B cell (primary cell): ENCODE measurements at regions not wholly inside any gene's neighbourhood (a gene's known extent, or its start where the extent isn't known, plus 50 kb on each side); places are given as distances from the start of the nearest gene placed in this dataset.

Experiments
- ATAC-seq: fragments of 200-7000 bp; cut with Tn5 transposase; one replicate; pipeline ENCODE4 v1.10.0; 2021; ENCODE audit warnings: low read depth, mild to moderate bottlenecking, moderate number of reproducible peaks, moderate library complexity
- CTCF ChIA-PET: fragments of 350-600 bp; sonication (Branson Sonifier 250); formaldehyde crosslinking; loops from one replicate; lab custom pipeline; 2021; ENCODE audit warnings: antibody characterized with exemption, inconsistent platforms; lab: Charles Lee
- POLR2A ChIA-PET: fragments of 350-600 bp; sonication (Branson Sonifier 250); formaldehyde crosslinking; loops from one replicate; lab custom pipeline; 2021; ENCODE audit warnings: antibody characterized with exemption; lab: Charles Lee
- DNase-seq: peaks from one replicate; pipeline ENCODE4 v3.0.0; 2013
- H2AFZ ChIP-seq: 2 replicates; pipeline ENCODE4 v1.6.1; 2012; ENCODE audit warnings: mild to moderate bottlenecking, low read depth, low read length; ENCODE audit not compliant: insufficient read depth, poor library complexity, severe bottlenecking
- H3K27ac ChIP-seq, 2 donors: 1 replicate in 1 of 2; 2 replicates in 1 of 2; pipeline ENCODE4 v1.5.1; 2012 to 2013; ENCODE audit warnings: low read length in 2 of 2, mild to moderate bottlenecking in 2 of 2, moderate library complexity in 1 of 2
- H3K27me3 ChIP-seq, 4 experiments: fragments of 200-600 bp in 1 of 4; sonication (generic) in 1 of 4; replicated peaks in 1 of 4; 1 replicate in 2 of 4; 2 replicates in 2 of 4; pipeline versions ENCODE4 v1.6.1 to v1.7.0; 2013 to 2016; ENCODE audit warnings: low read length in 3 of 4, mild to moderate bottlenecking in 2 of 4, mixed read lengths in 1 of 4, moderate library complexity in 1 of 4; ENCODE audit not compliant: insufficient read depth in 4 of 4, control insufficient read depth in 3 of 4; ENCODE audit errors: control extremely low read depth in 1 of 4
- H3K36me3 ChIP-seq, 2 experiments: replicated peaks in 1 of 2; 1 replicate in 1 of 2; 2 replicates in 1 of 2; pipeline versions ENCODE4 v1.6.1 to v1.7.1; 2013; ENCODE audit warnings: low read length in 1 of 2; ENCODE audit not compliant: insufficient read depth in 2 of 2, control insufficient read depth in 1 of 2; ENCODE audit errors: control extremely low read depth in 1 of 2, extremely low read depth in 1 of 2
- H3K4me1 ChIP-seq, 2 donors: fragments of 200-600 bp in 1 of 2; sonication (generic) in 1 of 2; 1 replicate in 1 of 2; 2 replicates in 1 of 2; pipeline versions ENCODE4 v1.5.1 to v1.6.1; 2013 to 2017; ENCODE audit warnings: low read length in 2 of 2; ENCODE audit not compliant: control insufficient read depth in 2 of 2, insufficient read depth in 2 of 2
- H3K4me2 ChIP-seq: replicated peaks from 2 replicates; pipeline ENCODE3; 2012; ENCODE audit warnings: mild to moderate bottlenecking, low read depth, low read length; ENCODE audit not compliant: poor library complexity, severe bottlenecking
- H3K4me3 ChIP-seq, 5 experiments: fragments of 200-600 bp in 1 of 5; sonication (generic) in 1 of 5; 1 replicate in 3 of 5; 2 replicates in 2 of 5; pipeline versions ENCODE4 v1.5.1 to v1.7.0; 2011 to 2016; ENCODE audit warnings: low read length in 4 of 5, mild to moderate bottlenecking in 4 of 5, low read depth in 2 of 5, control low read depth in 1 of 5, moderate library complexity in 1 of 5; ENCODE audit not compliant: insufficient read depth in 1 of 5; ENCODE audit errors: control extremely low read depth in 1 of 5, extremely low read depth in 1 of 5
- H3K79me2 ChIP-seq: fragments of 200-600 bp; sonication (generic); one replicate; pipeline ENCODE4 v1.6.0; 2016; ENCODE audit warnings: low read length; ENCODE audit not compliant: control insufficient read depth, insufficient read depth
- H3K9ac ChIP-seq: fragments of 200-600 bp; sonication (generic); 2 replicates; pipeline ENCODE4 v1.6.1; 2017; ENCODE audit warnings: mild to moderate bottlenecking, low read length, moderate library complexity
- H3K9me3 ChIP-seq, 3 donors: one replicate each; pipeline versions ENCODE4 v1.6.1 to v1.7.1; 2013; ENCODE audit warnings: low read length in 2 of 3; ENCODE audit not compliant: control insufficient read depth in 2 of 3, insufficient read depth in 1 of 3; ENCODE audit errors: control extremely low read depth in 1 of 3
- H4K20me1 ChIP-seq: 2 replicates; pipeline ENCODE4 v1.6.0; 2012; ENCODE audit warnings: mild to moderate bottlenecking, low read length; ENCODE audit not compliant: insufficient read depth, control insufficient read depth, poor library complexity, severe bottlenecking
- H3K27ac Mint-ChIP-seq: one replicate; pipeline ENCODE4 v1.8.0; 2021; ENCODE audit warnings: mixed read lengths
- H3K27me3 Mint-ChIP-seq: one replicate; pipeline ENCODE4 v1.8.0; 2021; ENCODE audit warnings: mixed read lengths
- H3K4me1 Mint-ChIP-seq: one replicate; pipeline ENCODE4 v1.8.0; 2021; ENCODE audit warnings: mixed read lengths
- H3K4me3 Mint-ChIP-seq: one replicate; pipeline ENCODE4 v1.8.0; 2021; ENCODE audit warnings: mixed read lengths
- H3K9me3 Mint-ChIP-seq: one replicate; pipeline ENCODE4 v1.8.0; 2022; ENCODE audit warnings: mixed read lengths; ENCODE audit not compliant: insufficient read depth
- EZH2 ChIP-seq: IDR thresholded peaks from 2 replicates; pipeline ENCODE4 v1.6.1; 2012; ENCODE audit warnings: borderline replicate concordance, low read depth, mild to moderate bottlenecking, moderate library complexity, low read length; ENCODE audit not compliant: insufficient read depth, poor library complexity, severe bottlenecking
- WGBS: methylation state at CpG from one replicate; pipeline ENCODE4 v1.1.5; 2013; ENCODE audit warnings: missing lambda C conversion rate; ENCODE audit not compliant: insufficient coverage; 5-methylcytosine and 5-hydroxymethylcytosine counted together
- intact Hi-C: fragments of 100-400 bp; cut with micrococcal nuclease; formaldehyde crosslinking; loops from one replicate; pipeline ENCODE4 v1.10.0; 2022
- TF ChIP-seq, protein P1 (sequence below): fragments of 200-600 bp; IDR thresholded peaks from one replicate; pipeline ENCODE4 v1.8.0; 2022; ENCODE audit warnings: antibody characterized with exemption, mild to moderate bottlenecking

DNA sequence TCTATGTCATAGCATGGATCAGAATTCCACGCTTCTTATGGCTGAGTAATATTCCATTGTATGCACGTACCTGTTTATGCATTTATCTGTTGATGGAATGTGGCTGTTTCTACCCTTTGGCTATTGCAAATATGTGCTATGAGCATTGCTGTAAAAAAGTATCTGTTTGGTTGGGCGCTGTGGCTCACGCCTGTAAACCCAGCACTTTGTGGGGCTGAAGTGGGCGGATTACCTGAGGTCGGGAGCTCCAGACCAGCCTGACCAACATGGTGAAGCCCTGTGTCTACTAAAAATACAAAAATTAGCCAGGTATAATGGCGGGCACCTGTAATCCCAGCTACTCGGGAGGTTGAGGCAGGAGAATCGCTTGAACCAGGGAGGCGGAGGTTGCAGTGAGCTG, 182.4 kb downstream of the BCAS1 start:
- H3K27ac Mint-ChIP-seq = no peak overlapping the region
- H3K4me1 Mint-ChIP-seq = peaks cover 12% of the 10 kb centered on the region
- POLR2A ChIA-PET = no interaction called here

DNA sequence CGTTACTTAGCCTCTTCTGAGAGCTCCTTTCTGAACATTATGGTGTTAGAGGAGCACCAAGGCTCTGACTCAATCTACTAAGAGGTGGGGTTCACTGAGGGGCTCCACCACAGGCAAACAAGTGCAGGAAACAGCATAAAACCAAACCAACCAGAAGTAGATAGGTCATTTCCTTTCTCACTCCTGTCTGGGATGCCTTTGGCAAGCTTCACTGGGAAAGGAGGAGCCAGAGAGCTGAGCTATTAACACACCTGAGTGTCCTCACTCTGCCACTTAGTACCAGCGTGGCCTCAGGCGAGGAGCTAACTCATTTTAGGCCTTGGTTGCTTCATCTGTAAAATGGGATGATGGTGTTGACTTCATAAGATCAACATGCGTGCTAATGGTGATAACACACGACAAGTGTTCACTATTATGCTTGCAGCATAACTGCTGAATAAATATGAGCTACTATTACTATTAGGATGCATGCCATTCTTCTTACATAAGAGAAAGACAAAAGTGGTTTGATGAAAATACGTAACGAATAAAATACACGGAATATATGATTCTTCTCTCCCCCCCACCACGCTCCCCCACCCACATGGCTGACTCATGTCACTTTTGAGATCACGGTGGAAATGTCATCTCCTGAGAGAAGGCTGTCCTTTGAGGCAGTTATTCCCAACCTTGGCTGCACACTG, 185.4 kb downstream of the BCAS1 start:
- no peak overlapping the region for H3K27ac ChIP-seq
- H3K4me3 Mint-ChIP-seq = no peak overlapping the region
- DNase-seq = no peak

More for the DNA sequence above, 182.4 kb downstream of the BCAS1 start:
- intact Hi-C loops = no loop called here
- WGBS = 100% methylated on average over 5 of the region's 10 CpGs
- Mint-ChIP-seq H3K4me3 (no peak overlapping the region), H3K9me3 (no peaks in the 10 kb centered on the region), H3K27me3 (no peaks in the 10 kb centered on the region)
- Histone ChIP-seq H3K27me3 (no peaks in the 10 kb centered on the region), H3K4me1 (peaks cover 3 to 8% of the 10 kb centered on the region in 2 donors), H3K36me3 (no peaks in the 10 kb centered on the region), H3K4me3 (no peak overlapping the region), H4K20me1 (no peaks in the 10 kb centered on the region), H3K9me3 (no peaks in the 10 kb centered on the region), H3K9ac (no peak overlapping the region), H3K27ac (no peak overlapping the region), H2AFZ (no peak overlapping the region), H3K79me2 (no peaks in the 10 kb centered on the region), H3K4me2 (no peak overlapping the region)
- CTCF ChIA-PET = no interaction called here
- no peak for TF ChIP-seq EZH2
- no peak for DNase-seq
- no peak for ATAC-seq

More for the DNA sequence above, 185.4 kb downstream of the BCAS1 start:
- no peak overlapping the region for H3K4me3 ChIP-seq
- H3K9me3 ChIP-seq = no peaks in the 10 kb centered on the region
- H4K20me1 ChIP-seq = no peaks in the 10 kb centered on the region
- H3K79me2 ChIP-seq = no peaks in the 10 kb centered on the region
- H3K9ac ChIP-seq = no peak overlapping the region
- intact Hi-C loops = no loop called here
- no peak overlapping the region for H3K4me2 ChIP-seq
- ChIA-PET POLR2A (interaction anchor here (0.5 to 0.9 kb wide), 3 partner anchors 194 to 315 kb away, joined by 3 read pairs; no protein-coding TSS in a partner anchor), CTCF (interaction anchor here (0.6 to 0.8 kb wide), 2 partner anchors 10 to 31 kb away, joined by 5 read pairs; no protein-coding TSS in a partner anchor)
- Mint-ChIP-seq H3K27ac (no peak overlapping the region), H3K27me3 (no peaks in the 10 kb centered on the region), H3K9me3 (no peaks in the 10 kb centered on the region), H3K4me1 (peaks cover 2% of the 10 kb centered on the region)
- no peak overlapping the region for H2AFZ ChIP-seq
- no peaks in the 10 kb centered on the region for H3K36me3 ChIP-seq
- ATAC-seq = no peak
- WGBS = 100% methylated on average over 2 of the region's 10 CpGs
- H3K27me3 ChIP-seq = no peaks in the 10 kb centered on the region
- peaks cover 0 to 4% of the 10 kb centered on the region in 2 donors for H3K4me1 ChIP-seq
- TF ChIP-seq EZH2 = no peak
- TF ChIP-seq, protein P1, sequence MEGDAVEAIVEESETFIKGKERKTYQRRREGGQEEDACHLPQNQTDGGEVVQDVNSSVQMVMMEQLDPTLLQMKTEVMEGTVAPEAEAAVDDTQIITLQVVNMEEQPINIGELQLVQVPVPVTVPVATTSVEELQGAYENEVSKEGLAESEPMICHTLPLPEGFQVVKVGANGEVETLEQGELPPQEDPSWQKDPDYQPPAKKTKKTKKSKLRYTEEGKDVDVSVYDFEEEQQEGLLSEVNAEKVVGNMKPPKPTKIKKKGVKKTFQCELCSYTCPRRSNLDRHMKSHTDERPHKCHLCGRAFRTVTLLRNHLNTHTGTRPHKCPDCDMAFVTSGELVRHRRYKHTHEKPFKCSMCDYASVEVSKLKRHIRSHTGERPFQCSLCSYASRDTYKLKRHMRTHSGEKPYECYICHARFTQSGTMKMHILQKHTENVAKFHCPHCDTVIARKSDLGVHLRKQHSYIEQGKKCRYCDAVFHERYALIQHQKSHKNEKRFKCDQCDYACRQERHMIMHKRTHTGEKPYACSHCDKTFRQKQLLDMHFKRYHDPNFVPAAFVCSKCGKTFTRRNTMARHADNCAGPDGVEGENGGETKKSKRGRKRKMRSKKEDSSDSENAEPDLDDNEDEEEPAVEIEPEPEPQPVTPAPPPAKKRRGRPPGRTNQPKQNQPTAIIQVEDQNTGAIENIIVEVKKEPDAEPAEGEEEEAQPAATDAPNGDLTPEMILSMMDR = no peak
